Omental fat pad (tissue), 3 donors: ENCODE measurements at regions not wholly inside any gene's neighbourhood (a gene's known extent, or its start where the extent isn't known, plus 50 kb on each side); places are given as distances from the start of the nearest gene placed in this dataset.

Experiments used
- ATAC-seq: fragments of 150-250 bp; one replicate; pipeline ENCODE4 v1.9.1; 2016; ENCODE audit warnings: mild to moderate bottlenecking, moderate library complexity; ENCODE audit not compliant: low FRiP score
- DNase-seq: peaks from one replicate; pipeline ENCODE4 v3.0.0-alpha.2; 2019; ENCODE audit warnings: low spot score
- TF ChIP-seq, protein P1 (sequence below), 3 donors: fragments of 450-650 bp; IDR thresholded peaks; one replicate each; pipeline ENCODE4 v1.5.1; 2016 to 2017; ENCODE audit warnings: antibody characterized with exemption in 3 of 3, mild to moderate bottlenecking in 3 of 3, moderate library complexity in 2 of 3

DNA sequence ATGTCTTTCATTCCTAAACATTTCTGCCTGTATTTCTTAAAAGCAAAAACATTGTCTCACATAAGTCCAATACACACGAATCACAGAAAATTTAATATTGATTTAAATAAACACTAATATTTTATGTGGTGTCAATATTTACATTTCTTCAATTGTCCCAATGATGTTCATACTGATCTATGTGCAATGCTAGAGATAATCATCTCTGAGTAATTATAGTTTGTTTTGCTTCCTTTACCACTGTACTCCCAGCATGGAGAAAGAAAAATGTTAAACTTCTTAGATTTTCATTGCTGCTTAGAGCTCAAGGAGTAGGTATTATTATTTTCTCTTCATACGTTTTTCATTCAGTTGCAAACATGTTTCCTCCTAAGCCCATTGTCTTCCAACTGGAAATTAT, 434.2 kb upstream of the PRR20A start:
- DNase-seq (no peak), ATAC-seq (no peak)
- TF ChIP-seq, protein P1, sequence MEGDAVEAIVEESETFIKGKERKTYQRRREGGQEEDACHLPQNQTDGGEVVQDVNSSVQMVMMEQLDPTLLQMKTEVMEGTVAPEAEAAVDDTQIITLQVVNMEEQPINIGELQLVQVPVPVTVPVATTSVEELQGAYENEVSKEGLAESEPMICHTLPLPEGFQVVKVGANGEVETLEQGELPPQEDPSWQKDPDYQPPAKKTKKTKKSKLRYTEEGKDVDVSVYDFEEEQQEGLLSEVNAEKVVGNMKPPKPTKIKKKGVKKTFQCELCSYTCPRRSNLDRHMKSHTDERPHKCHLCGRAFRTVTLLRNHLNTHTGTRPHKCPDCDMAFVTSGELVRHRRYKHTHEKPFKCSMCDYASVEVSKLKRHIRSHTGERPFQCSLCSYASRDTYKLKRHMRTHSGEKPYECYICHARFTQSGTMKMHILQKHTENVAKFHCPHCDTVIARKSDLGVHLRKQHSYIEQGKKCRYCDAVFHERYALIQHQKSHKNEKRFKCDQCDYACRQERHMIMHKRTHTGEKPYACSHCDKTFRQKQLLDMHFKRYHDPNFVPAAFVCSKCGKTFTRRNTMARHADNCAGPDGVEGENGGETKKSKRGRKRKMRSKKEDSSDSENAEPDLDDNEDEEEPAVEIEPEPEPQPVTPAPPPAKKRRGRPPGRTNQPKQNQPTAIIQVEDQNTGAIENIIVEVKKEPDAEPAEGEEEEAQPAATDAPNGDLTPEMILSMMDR (IDR thresholded peaks at IDR 0.05) = no peak

DNA sequence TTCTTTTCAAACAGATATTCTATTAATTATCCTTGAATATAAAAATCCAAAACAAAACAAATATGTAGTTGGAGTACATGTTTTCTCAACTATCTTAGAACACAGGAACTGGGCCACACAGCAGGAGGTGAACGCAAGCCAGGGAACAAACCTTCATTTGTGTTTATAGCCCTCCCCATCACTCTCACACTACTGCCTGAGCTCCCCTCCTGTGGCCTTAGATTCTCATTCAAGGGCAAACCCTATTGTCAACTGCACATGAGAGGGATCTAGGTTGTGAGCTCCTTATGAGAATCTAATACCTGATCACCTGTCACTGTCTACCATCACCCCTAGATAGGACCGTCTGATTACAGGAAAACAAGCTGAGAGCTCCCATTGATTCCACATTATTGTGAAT, 427.1 kb upstream of the PRR20A start:
- DNase-seq = no peak
- ATAC-seq = no peak
- TF ChIP-seq, protein P1 (IDR thresholded peaks at IDR 0.05) = no peak

DNA sequence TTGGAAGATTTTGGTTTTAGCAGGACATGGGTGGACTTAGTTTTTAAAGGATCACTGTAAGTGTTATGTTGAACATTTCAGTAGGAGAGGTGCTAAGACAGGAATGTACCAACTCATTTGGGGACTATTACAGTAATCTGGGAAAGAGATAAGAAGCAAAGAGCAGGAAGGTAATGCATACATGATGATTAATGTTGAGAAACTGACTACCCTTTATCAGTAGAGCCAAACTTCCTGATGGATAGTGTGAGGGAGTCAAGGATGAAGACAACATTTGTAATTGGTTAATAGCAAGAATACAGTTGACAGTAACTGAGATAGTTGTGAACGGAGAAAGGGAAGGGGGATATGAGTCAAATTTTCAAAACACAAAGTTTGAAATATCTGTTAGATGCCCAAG, 421.9 kb upstream of the PRR20A start:
- no peak for ATAC-seq

DNA sequence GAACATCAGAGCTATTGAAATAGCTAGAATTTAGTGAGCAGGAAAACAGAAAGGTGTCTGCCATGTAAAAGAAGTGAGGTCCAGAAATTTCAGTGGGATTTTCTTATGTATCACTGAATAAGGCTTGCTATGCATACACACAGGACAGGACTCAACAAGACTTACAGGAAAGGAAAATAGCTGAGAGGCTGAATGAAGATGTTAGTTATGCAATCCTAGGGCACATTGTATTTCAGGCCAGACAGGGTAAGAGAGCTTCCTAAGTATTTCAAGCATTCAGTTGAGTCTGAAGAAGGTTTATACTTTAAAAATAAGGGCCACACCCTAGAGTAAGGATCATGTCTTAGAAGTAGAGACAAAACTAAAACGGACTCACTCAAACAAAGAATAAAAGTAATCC, 419.9 kb upstream of the PRR20A start:
- DNase-seq (no peak), ATAC-seq (no peak)
- TF ChIP-seq, protein P1 (IDR thresholded peaks at IDR 0.05) = no peak

More for the DNA sequence above, 421.9 kb upstream of the PRR20A start:
- no peak for DNase-seq
- TF ChIP-seq, protein P1 (IDR thresholded peaks at IDR 0.05) = no peak

DNA sequence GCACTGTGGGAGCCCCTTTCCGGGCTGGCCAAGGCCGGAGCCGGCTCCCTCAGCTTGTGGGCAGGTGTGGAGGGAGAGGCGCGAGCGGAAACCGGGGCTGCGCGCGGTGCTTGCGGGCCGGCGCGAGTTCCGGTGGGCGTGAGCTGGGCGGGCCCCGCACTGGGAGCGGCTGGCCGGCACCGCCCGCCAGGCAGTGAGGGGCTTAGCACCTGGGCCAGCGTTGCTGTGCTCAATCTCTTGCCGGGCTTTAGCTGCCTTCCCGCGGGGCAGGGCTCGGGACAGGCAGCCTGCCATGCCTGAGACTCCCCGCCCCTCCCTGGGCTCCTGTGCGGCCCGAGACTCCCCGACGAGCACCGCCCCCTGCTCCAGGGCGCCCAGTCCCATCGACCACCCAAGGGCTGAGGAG, 405.2 kb upstream of the PRR20A start:
- DNase-seq = no peak
- ATAC-seq = no peak
- TF ChIP-seq, protein P1 (IDR thresholded peaks at IDR 0.05) = no peak

DNA sequence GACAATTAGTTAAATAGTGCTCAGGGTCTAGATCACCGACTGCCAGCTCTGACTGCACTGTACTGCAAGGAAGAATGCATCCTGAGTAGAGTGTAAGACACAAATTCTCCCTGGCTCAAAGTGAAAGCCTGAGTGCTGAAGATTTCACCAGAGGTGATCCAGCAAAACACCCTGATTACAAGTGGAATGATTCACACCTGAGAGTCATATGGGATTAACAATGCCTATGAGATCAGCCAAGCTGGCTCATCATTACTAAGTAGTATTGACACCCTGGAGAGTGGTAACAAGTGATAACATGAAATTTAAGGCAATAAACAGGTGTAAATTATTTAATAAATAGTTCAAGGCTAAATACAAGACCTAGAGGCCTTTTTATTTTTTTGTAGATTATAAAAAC, 403.8 kb upstream of the PRR20A start:
- TF ChIP-seq, protein P1 (IDR thresholded peaks at IDR 0.05) = no peak
- no peak for ATAC-seq
- DNase-seq = no peak

DNA sequence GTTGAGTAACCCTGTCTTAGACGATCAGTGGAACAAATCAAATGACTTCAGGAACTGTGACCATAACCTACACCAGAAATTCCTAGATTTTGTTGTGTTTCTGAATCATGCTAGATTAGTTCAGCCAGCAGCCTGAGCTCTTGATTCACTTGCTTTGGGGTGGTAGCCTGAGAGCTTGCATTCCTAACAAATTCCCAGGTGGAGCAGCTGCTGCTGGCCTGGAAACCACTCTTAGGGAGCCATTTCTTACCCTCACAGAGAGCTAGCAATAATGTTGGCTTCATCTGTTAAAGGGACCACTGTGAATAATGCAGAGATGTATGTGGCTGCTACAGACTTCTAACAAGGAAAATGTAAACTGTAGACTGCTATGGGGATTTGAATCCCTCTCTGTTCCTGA, 388.1 kb upstream of the PRR20A start:
- ATAC-seq (no peak), DNase-seq (no peak)
- TF ChIP-seq, protein P1 (IDR thresholded peaks at IDR 0.05) = no peak
